Heart right ventricle (tissue), 16 donors: ENCODE measurements at regions not wholly inside any gene's neighbourhood (a gene's known extent, or its start where the extent isn't known, plus 50 kb on each side); places are given as distances from the start of the nearest gene placed in this dataset.
A peak's percentile ranks its signal among the peaks of the same experiment; 100 is the strongest.

Experiments
- ATAC-seq, 8 donors: fragments of 200-7000 bp; cut with Tn5 transposase; one replicate each; pipeline ENCODE4 v1.9.1; 2020; ENCODE audit warnings: mild to moderate bottlenecking in 8 of 8, moderate library complexity in 8 of 8, moderate number of reproducible peaks in 1 of 8
- DNase-seq, 2 donors: peaks; one replicate each; pipeline ENCODE4 v3.0.0-alpha.2; 2020
- H3K27ac ChIP-seq, 10 donors: fragments of 200-600 bp; sonication (generic) in 2 of 10; one replicate each; pipeline versions ENCODE4 v1.5.0 to v1.8.0; 2020 to 2022; ENCODE audit warnings: mild to moderate bottlenecking in 3 of 10
- H3K27me3 ChIP-seq, 7 donors: fragments of 200-600 bp; one replicate each; pipeline ENCODE4 v1.8.0; 2021 to 2022; ENCODE audit warnings: mild to moderate bottlenecking in 2 of 7
- H3K36me3 ChIP-seq, 9 donors: fragments of 200-600 bp; sonication (generic) in 1 of 9; one replicate each; pipeline versions ENCODE4 v1.5.0 to v1.8.0; 2020 to 2022; ENCODE audit warnings: mild to moderate bottlenecking in 2 of 9
- H3K4me1 ChIP-seq, 9 donors: fragments of 200-600 bp; sonication (generic) in 1 of 9; one replicate each; pipeline versions ENCODE4 v1.5.0 to v1.8.0; 2020 to 2022; ENCODE audit warnings: mild to moderate bottlenecking in 4 of 9
- H3K4me3 ChIP-seq, 10 donors: fragments of 200-600 bp; sonication (generic) in 2 of 10; one replicate each; pipeline versions ENCODE4 v1.5.0 to v1.8.0; 2020 to 2022; ENCODE audit warnings: mild to moderate bottlenecking in 7 of 10, moderate library complexity in 2 of 10
- H3K9me3 ChIP-seq, 11 donors: fragments of 200-600 bp in 10 of 11; sonication (generic) in 2 of 11; one replicate each; pipeline versions ENCODE4 v1.5.0 to v1.8.0; 2013 to 2022; ENCODE audit warnings: mild to moderate bottlenecking in 2 of 11, control low read depth in 1 of 11, moderate library complexity in 1 of 11
- CTCF ChIP-seq, 9 donors: fragments of 200-600 bp; sonication (generic) in 2 of 9; IDR thresholded peaks; one replicate each; pipeline versions ENCODE4 v1.5.0 to v1.8.0; 2021 to 2022; ENCODE audit warnings: antibody characterized with exemption in 9 of 9, mild to moderate bottlenecking in 5 of 9, moderate library complexity in 1 of 9
- WGBS, 2 donors: extraction: QIAGEN DNeasy Blood & Tissue Kit; methylation state at CpG; one replicate each; pipeline ENCODE4 v1.1.7; 2013; ENCODE audit warnings: inconsistent platforms in 1 of 2; 5-methylcytosine and 5-hydroxymethylcytosine counted together
- intact Hi-C, 10 donors: fragments of 100-400 bp; cut with DNase I; formaldehyde crosslinking; loops; one replicate each; pipeline versions ENCODE4 v1.11.1 to v1.14.2; 2022
- donor health status: Arrhythmogenic right ventricular cardiomyopathy.
- donor health status: ischemic (EF 13 %, LVEDD 7.1; RV severe dilation, severe dysfunction).
- donor health status: healthy with polysubstance abuse.
- donor health status: DM: no; HTN: yes; CAD: no.
- donor health status: DM: no; HTN: no; CAD: no.
- donor health status: ischemic (EF 25% LVEDD 6.9; RV normal size, moderate dysfunction).
- donor health status: ischemic (EF 25% LVEDD 5.7; RV mildly dilated, moderate dysfunction).
- donor health status: healthy.
- donor health status: DM: yes; HTN: yes; CAD: no.
- donor health status: Ischemic cardiomyopathy.
- donor health status: ischemic (EF 35%, LVEDD 5.7; RV mildly dilated, moderate dysfunction).
- donor health status: nonischemic (EF 11% LVEDD 7.7; RV severe dilation, severe dysfunction).
- donor health status: DM: yes; HTN: yes; CAD: no.
- donor health status: PGD.
- donor health status: ischemic (EF 29% LVEDD 5.4; RV normal size, mild dysfunction).
- donor health status: nonischemic (EF 23%, LVEDD 6.1; RV moderate dilation, normal function).

- intact Hi-C loops: no loop called here
- no peak overlapping the region for H3K4me3 ChIP-seq
- H3K27ac ChIP-seq: no peak overlapping the region
- peaks cover 0 to 27% (median 10%) of the 10 kb centered on the region in 9 donors for H3K4me1 ChIP-seq
- WGBS, 2 donors: 49 to 53% methylated on average over 6 of the region's 6 CpGs
- no peak for ATAC-seq
- H3K27me3 ChIP-seq: peaks cover 0 to 21% (median 0%) of the 10 kb centered on the region in 7 donors
- no peaks in the 10 kb centered on the region for H3K9me3 ChIP-seq
- no peak for DNase-seq
- TF ChIP-seq CTCF (IDR thresholded peaks at IDR 0.05): no peak
- H3K36me3 ChIP-seq: no peaks in the 10 kb centered on the region
These were observed 266.4 kb downstream of the CBLN1 start for GRCh38 chr16:49015225-49015592.

GRCh38 chr16:49014277-49015224, 267.1 kb downstream of the CBLN1 start:
- intact Hi-C loops: loop anchor here in 1 of 10 donors (5.0 kb wide), 1 partner anchor 98 kb away; no protein-coding TSS in a partner anchor
- H3K9me3 ChIP-seq: no peaks in the 10 kb centered on the region
- ATAC-seq (no peak), DNase-seq (no peak)
- H3K27me3 ChIP-seq: peaks cover 0 to 14% (median 0%) of the 10 kb centered on the region in 7 donors
- no peaks in the 10 kb centered on the region for H3K36me3 ChIP-seq
- H3K27ac ChIP-seq: no peak overlapping the region
- H3K4me1 ChIP-seq: peaks cover 0 to 27% (median 10%) of the 10 kb centered on the region in 9 donors
- 64 to 70% methylated on average over 15 of the region's 15 CpGs for WGBS, 2 donors
- no peak overlapping the region for H3K4me3 ChIP-seq
- no peak for TF ChIP-seq CTCF (IDR thresholded peaks at IDR 0.05)

- Histone ChIP-seq H3K27me3 (peaks cover 0 to 10% (median 0%) of the 10 kb centered on the region in 7 donors), H3K36me3 (no peaks in the 10 kb centered on the region), H3K27ac (peak overlapping the region in 1 of 10 donors; percentile 59), H3K9me3 (no peaks in the 10 kb centered on the region), H3K4me1 (peaks cover 0 to 27% (median 10%) of the 10 kb centered on the region in 9 donors), H3K4me3 (no peak overlapping the region)
- no peak for DNase-seq
- WGBS, 2 donors: 59 to 68% methylated on average over 5 of the region's 5 CpGs
- ATAC-seq: no peak
- intact Hi-C loops: loop anchor here in 1 of 10 donors (5.0 kb wide), 1 partner anchor 99 kb away; no protein-coding TSS in a partner anchor
- no peak for TF ChIP-seq CTCF (IDR thresholded peaks at IDR 0.05)
These were observed 267.9 kb downstream of the CBLN1 start for GRCh38 chr16:49013727-49014080.

GRCh38 chr16:49012961-49013726, 268.5 kb downstream of the CBLN1 start:
- Histone ChIP-seq H3K27me3 (peaks cover 0 to 4% (median 0%) of the 10 kb centered on the region in 7 donors), H3K9me3 (no peaks in the 10 kb centered on the region), H3K4me3 (no peak overlapping the region), H3K36me3 (no peaks in the 10 kb centered on the region), H3K4me1 (peaks cover 0 to 27% (median 10%) of the 10 kb centered on the region in 9 donors), H3K27ac (peak overlapping the region in 6 of 10 donors; percentile 2 to 59 (median 37))
- 34 to 46% methylated on average over 21 of the region's 21 CpGs for WGBS, 2 donors
- ATAC-seq (peak; percentile 71 to 94 (median 89)), DNase-seq (peak; percentile 51 to 79)
- intact Hi-C loops: loop anchor here in 1 of 10 donors (5.0 kb wide), 1 partner anchor 99 kb away; no protein-coding TSS in a partner anchor
- TF ChIP-seq CTCF (IDR thresholded peaks at IDR 0.05): peak in 1 of 9 donors; percentile 5
